H1 (cell line): ENCODE measurements at regions not wholly inside any gene's neighbourhood (a gene's known extent, or its start where the extent isn't known, plus 50 kb on each side); places are given as distances from the start of the nearest gene placed in this dataset.

Source experiments
- BACH1 ChIP-seq: IDR thresholded peaks from 2 replicates; pipeline ENCODE4 v1.6.1; 2012; ENCODE audit warnings: low read length, improper control_type of control experiment
- CTBP2 ChIP-seq: IDR thresholded peaks from 2 replicates; pipeline ENCODE4 v1.7.0; 2011; ENCODE audit warnings: borderline replicate concordance, mild to moderate bottlenecking, moderate library complexity, mixed read lengths, low read length; ENCODE audit not compliant: insufficient read depth, insufficient read length
- E2F6 ChIP-seq: IDR thresholded peaks from 2 replicates; pipeline ENCODE4 v1.6.1; 2012; ENCODE audit warnings: inconsistent platforms
- EP300 ChIP-seq, 2 experiments: IDR thresholded peaks; 1 replicate in 1 of 2; 2 replicates in 1 of 2; pipeline ENCODE4 v1.6.1; 2011 to 2012; ENCODE audit warnings: low read depth in 2 of 2, low read length in 2 of 2, mild to moderate bottlenecking in 2 of 2, borderline replicate concordance in 1 of 2, inconsistent platforms in 1 of 2, moderate library complexity in 1 of 2
- FOSL1 ChIP-seq: IDR thresholded peaks from 2 replicates; pipeline ENCODE4 v1.6.1; 2011; ENCODE audit warnings: mild to moderate bottlenecking, low read depth, low read length, moderate library complexity; ENCODE audit not compliant: insufficient read depth
- HDAC6 ChIP-seq: IDR thresholded peaks from one replicate; pipeline ENCODE4 v1.7.1; 2012; ENCODE audit warnings: low read depth, mild to moderate bottlenecking, inconsistent platforms, low read length, moderate library complexity
- POLR2A ChIP-seq, 2 experiments: IDR thresholded peaks; 1 replicate in 1 of 2; 2 replicates in 1 of 2; pipeline ENCODE4 v1.6.1; 2011; ENCODE audit warnings: low read depth in 2 of 2, low read length in 2 of 2, mild to moderate bottlenecking in 2 of 2; ENCODE audit errors: control extremely low read depth in 1 of 2
- POLR2AphosphoS5 ChIP-seq: IDR thresholded peaks from 2 replicates; pipeline ENCODE4 v1.6.1; 2011; ENCODE audit warnings: low read depth, low read length
- SP1 ChIP-seq: IDR thresholded peaks from 2 replicates; pipeline ENCODE4 v1.6.1; 2011; ENCODE audit warnings: low read depth, low read length
- TBP ChIP-seq: IDR thresholded peaks from 2 replicates; pipeline ENCODE4 v1.6.1; 2011; ENCODE audit warnings: low read depth, low read length, improper control_type of control experiment
- ZNF274 ChIP-seq: IDR thresholded peaks from 2 replicates; pipeline ENCODE4 v1.7.0; 2012; ENCODE audit warnings: low read length, borderline replicate concordance; ENCODE audit errors: extremely low read depth
- TF ChIP-seq, protein P1 (sequence below), 3 experiments: IDR thresholded peaks; 1 replicate in 2 of 3; 2 replicates in 1 of 3; pipeline versions ENCODE4 v1.5.1 to v1.6.1; 2011; ENCODE audit warnings: low read length in 3 of 3, mild to moderate bottlenecking in 3 of 3, inconsistent platforms in 2 of 3, low read depth in 1 of 3, moderate library complexity in 1 of 3; ENCODE audit not compliant: insufficient read depth in 1 of 3; ENCODE audit errors: control extremely low read depth in 1 of 3
- TF ChIP-seq, protein P2 (sequence below): IDR thresholded peaks from 2 replicates; pipeline ENCODE4 v1.6.1; 2011; ENCODE audit warnings: low read depth, mild to moderate bottlenecking, low read length; ENCODE audit not compliant: insufficient read depth

DNA sequence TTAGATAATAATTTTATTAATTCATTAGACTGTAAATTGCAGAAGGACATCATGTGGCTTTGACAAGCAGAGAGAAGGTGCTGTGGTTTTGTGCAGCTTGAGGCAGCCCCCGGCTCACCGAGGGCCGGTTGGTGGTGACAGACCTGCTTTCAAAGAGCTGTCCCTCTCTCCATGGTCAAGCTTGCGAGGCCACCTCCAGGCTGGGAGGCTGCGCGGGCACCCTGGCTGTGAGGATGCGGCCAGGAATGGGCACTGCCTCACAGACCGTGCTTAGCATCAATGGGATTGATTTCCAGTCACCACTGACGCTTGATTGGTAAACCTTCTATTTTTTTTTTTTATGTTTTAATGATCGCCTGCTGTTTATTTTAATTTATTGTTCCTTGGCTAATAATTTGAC is 690.9 kb downstream of the GALR1 start:
- no peak for TF ChIP-seq E2F6
- TF ChIP-seq POLR2AphosphoS5 = no peak
- no peak for TF ChIP-seq TBP
- TF ChIP-seq EP300 (IDR thresholded peaks at IDR 0.05; ENCODE audit: borderline replicate concordance in 1 of 2, low read depth in 2 of 2, low read length in 2 of 2) = no peak
- no peak for TF ChIP-seq BACH1
- TF ChIP-seq, protein P1, sequence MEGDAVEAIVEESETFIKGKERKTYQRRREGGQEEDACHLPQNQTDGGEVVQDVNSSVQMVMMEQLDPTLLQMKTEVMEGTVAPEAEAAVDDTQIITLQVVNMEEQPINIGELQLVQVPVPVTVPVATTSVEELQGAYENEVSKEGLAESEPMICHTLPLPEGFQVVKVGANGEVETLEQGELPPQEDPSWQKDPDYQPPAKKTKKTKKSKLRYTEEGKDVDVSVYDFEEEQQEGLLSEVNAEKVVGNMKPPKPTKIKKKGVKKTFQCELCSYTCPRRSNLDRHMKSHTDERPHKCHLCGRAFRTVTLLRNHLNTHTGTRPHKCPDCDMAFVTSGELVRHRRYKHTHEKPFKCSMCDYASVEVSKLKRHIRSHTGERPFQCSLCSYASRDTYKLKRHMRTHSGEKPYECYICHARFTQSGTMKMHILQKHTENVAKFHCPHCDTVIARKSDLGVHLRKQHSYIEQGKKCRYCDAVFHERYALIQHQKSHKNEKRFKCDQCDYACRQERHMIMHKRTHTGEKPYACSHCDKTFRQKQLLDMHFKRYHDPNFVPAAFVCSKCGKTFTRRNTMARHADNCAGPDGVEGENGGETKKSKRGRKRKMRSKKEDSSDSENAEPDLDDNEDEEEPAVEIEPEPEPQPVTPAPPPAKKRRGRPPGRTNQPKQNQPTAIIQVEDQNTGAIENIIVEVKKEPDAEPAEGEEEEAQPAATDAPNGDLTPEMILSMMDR (IDR thresholded peaks at IDR 0.05; ENCODE audit: control extremely low read depth in 1 of 3, insufficient read depth in 1 of 3, low read depth in 1 of 3, low read length in 3 of 3) = no peak
- no peak for TF ChIP-seq ZNF274
- no peak for TF ChIP-seq CTBP2
- no peak for TF ChIP-seq HDAC6
- TF ChIP-seq FOSL1 = no peak
- no peak for TF ChIP-seq POLR2A (IDR thresholded peaks at IDR 0.05; ENCODE audit: control extremely low read depth in 1 of 2, low read depth in 2 of 2, low read length in 2 of 2)
- TF ChIP-seq, protein P2, sequence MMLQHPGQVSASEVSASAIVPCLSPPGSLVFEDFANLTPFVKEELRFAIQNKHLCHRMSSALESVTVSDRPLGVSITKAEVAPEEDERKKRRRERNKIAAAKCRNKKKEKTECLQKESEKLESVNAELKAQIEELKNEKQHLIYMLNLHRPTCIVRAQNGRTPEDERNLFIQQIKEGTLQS = no peak
- no peak for TF ChIP-seq SP1
